GM18868 (cell line): ENCODE measurements at regions not wholly inside any gene's neighbourhood (a gene's known extent, or its start where the extent isn't known, plus 50 kb on each side); places are given as distances from the start of the nearest gene placed in this dataset.
"Not testable (repeated sequence)": the region's sequence is repeated elsewhere in the genome, so short reads cannot be mapped to it uniquely, and the experiment has no call there.

Experiments used
- ATAC-seq: cut with Tn5 transposase; IDR thresholded peaks from one replicate; pipeline ENCODE4 v1.9.1; 2021; ENCODE audit warnings: mild to moderate bottlenecking, moderate library complexity; ENCODE audit not compliant: unreplicated experiment

- ATAC-seq: no peak
Observed at GRCh38 chr4:130855533-130855932, 1759.6 kb downstream of the C4orf33 start.

GRCh38 chr4:130859991-130860390 lies 1764.0 kb downstream of the C4orf33 start:
- ATAC-seq: no peak

GRCh38 chr4:130896920-130897319 lies 1801.0 kb downstream of the C4orf33 start:
- ATAC-seq: no peak

- no peak for ATAC-seq
Observed at GRCh38 chr4:130901321-130901720, 1805.4 kb downstream of the C4orf33 start.

GRCh38 chr4:130922955-130923354 lies 1827.0 kb downstream of the C4orf33 start:
- ATAC-seq: no peak

DNA sequence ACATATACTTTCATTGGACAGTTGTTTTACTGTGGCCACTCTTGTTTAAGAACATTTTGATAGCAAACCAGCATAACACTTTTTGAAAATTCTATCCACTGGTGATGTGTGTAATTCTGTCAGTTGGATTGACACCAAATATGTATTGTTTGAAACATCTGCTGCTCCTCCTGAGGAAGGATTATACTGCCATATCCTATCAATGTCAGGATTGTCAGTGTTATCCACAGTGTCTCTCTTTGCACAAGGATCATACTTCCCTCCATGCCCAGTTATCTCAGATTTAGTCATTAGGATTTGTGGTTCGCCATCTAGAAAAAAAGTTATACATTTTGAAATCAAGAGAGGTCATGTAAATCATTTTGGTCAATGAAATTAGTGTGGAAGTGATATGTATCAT lies 1859.6 kb downstream of the C4orf33 start:
- no peak for ATAC-seq

- no peak for ATAC-seq
Observed at GRCh38 chr4:130985371-130985770, 1889.4 kb downstream of the C4orf33 start.

GRCh38 chr4:130995988-130996387 lies 1900.0 kb downstream of the C4orf33 start:
- ATAC-seq: no peak

DNA sequence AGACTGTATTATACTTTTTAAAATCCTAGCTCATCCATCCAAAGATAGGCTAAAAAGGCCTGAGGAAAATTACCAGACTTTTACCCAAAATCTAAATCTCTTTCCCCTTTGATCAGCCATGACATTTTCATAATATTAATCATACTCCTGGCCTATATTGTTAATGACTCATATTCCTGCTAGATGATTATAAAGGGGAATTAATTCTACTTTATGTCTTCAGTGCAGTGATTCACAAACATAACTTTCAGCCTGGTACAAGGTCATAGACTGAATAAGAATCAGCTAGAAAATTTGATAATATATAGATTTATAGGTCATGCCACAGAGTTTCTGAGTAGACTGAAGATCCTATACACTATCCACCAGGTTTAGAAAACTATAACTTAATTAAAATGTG lies 1905.4 kb downstream of the C4orf33 start:
- ATAC-seq: no peak

DNA sequence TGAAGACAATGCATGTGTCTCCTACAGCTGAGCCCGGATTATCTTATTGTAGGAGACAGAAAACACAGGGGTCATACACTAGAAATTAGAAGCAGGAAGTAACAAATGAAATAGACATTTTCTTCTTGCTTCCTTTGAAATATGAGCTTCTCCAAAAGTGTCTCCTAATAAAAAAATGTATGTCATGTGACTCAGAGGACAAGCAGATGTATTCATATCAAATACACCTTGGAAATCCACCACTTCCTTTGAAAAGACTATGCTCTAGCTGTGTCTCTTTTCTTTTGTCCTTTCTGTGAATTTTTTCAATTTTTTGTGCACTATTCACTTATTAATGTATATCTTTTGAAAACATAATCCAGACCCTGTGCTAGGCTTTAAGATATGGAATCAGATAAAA lies 1906.2 kb downstream of the C4orf33 start:
- ATAC-seq: no peak

GRCh38 chr4:131006388-131006787 lies 1910.4 kb downstream of the C4orf33 start:
- no peak for ATAC-seq

GRCh38 chr4:131011961-131012360 lies 1916.0 kb downstream of the C4orf33 start:
- ATAC-seq: not testable (repeated sequence)

- ATAC-seq: no peak
Observed at GRCh38 chr4:131013226-131013625, 1917.3 kb downstream of the C4orf33 start.

DNA sequence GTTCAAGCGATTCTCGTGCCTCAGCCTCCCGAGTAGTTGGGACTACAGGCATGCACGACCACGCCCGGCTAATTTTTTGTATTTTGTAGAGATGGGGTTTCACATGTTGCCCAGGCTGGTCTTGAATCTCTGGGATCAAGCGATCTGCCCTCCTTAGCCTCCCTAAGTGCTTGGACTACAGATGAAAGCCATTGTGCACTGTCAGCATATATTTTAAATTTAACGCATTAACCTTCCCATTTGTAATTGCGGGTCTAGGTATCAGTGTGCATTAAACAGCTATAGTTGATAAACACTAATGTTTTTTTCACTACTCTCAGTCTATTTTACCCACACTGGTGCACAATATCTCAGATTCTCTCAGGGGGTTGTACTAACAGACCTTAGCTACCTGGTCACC lies 1930.8 kb downstream of the C4orf33 start:
- no peak for ATAC-seq

DNA sequence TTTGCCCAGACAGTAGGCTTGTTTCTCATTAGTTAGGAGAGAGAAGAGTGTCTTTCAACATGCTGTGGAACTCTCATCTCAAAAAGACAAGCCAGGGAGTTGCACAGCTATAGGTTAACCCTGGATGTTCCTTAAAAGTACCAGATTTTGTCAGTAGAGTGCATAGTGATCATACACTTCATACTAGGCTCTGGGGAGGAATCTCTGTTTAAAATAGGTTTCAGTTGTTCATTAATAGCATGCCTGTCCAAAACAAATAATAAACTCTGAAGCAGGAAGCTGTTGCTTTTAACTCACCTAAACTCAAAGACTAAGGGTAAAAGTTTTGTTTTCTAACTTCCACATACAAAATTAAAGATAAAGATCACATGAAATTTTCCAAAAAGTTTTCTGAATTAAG lies 1948.4 kb downstream of the C4orf33 start:
- ATAC-seq: no peak

DNA sequence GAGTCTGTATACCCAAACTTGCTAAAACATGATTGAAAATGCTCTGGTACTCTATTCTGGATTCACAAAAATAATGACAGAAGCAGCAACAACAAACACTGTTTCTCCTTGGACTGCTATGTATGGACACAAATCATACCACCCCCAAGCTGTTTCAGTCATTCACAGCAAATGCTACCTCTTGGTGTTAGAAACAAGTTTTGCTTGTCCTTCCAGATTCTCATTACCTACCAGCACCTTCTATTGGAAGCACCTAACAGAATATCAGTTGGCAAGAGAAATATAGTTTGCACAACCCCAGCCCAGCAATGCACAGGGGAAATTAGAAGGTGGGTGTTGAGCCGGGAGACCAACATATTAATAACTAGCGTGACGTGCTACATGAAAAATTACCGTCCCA lies 1950.9 kb downstream of the C4orf33 start:
- ATAC-seq: no peak

- ATAC-seq: no peak
Observed at GRCh38 chr4:131052646-131053045, 1956.7 kb downstream of the C4orf33 start.

DNA sequence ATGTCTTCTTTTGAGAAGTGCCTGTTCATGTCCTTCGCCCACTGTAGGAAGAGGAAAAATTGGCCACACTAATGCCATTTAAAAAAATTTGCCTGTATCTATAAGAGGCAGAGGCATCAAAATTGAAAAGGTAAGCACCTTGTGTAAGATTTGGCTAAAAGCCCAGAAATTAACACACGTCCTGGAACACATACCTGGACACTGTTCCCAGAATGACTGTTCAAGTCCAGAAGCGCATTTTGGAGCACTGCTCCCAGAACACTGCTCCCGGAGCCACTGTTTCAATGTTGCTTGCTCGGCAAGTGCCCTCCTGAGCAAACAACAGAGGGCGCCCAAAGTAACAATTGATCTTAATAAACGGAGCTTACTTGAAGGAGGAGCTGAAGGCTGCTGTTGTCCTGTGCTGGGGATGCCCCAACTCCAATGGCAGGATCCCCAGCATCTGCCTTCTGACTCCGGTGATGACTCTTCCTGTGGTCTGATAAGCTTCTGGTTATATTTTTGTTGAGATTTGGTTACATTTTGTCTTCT lies 1958.6 kb downstream of the C4orf33 start:
- no peak for ATAC-seq

- ATAC-seq: no peak
Observed at GRCh38 chr4:131061734-131062133, 1965.8 kb downstream of the C4orf33 start.

GRCh38 chr4:131063878-131064277 lies 1967.9 kb downstream of the C4orf33 start:
- no peak for ATAC-seq

DNA sequence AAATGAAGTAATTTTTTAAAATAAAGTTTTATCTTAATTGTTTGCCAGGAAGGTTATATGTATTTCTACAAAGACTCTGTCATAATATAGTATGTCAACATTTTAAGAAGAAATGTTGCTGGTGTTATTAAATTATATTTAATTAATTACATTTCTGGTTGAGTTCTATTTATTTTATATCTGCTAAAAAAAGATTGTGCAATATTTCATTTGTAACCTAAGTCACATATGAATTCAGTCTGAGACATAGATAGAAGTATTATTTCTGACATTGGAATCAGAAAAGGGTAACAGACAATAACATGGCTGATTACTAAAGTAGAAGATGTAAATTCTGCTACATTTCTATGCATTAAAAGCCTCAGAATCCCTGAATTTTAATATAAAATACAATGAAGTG lies 1985.1 kb downstream of the C4orf33 start:
- ATAC-seq: no peak

- ATAC-seq: no peak
Observed at GRCh38 chr4:131084997-131085396, 1989.0 kb downstream of the C4orf33 start.

DNA sequence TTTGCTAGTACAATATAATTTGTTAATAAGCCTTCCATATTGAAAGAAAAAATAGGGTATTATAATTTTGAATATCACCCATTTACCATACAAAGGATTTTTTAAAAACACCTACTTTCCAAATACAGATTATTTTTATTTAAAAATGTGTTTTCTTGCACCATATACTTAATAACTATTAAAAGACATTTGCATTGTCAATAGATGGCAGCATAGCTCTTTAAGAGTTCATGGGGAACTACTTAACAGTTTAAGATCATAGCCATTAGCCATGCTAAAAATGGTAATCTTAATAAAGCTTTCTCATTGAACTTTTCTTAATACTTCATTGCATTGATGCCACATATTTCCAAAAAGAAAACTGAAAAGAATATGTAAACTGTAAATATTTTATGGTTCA lies 1995.9 kb downstream of the C4orf33 start:
- no peak for ATAC-seq

DNA sequence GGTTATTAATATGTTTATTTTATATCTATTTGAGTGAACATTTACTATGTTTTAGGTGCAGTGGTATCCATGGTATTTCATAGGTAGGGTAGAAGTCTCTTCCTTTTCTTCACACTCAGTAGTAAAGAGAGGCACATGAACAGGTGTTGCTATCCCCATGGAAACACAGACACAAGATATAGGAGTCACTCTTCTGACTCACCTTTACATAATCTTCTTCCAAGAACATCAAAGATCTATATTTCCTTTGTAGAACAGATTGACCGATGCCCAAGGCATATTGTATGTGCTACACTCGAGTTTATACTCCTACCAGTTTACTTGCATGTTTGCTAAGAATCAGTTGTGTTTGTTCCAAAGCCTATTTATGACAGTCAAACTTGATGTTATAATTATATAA lies 1997.4 kb downstream of the C4orf33 start:
- ATAC-seq: no peak
